CD4-positive, alpha-beta memory T cell (primary cell): ENCODE measurements at regions not wholly inside any gene's neighbourhood (a gene's known extent, or its start where the extent isn't known, plus 50 kb on each side); places are given as distances from the start of the nearest gene placed in this dataset.

ENCODE experiments used
- CTCF ChIA-PET: fragments of 350-600 bp; sonication (Branson Sonifier 250); formaldehyde crosslinking; loops from one replicate; lab custom pipeline; 2021; ENCODE audit warnings: inconsistent platforms; ENCODE audit not compliant: partially characterized antibody; lab: Charles Lee
- POLR2A ChIA-PET: fragments of 350-600 bp; sonication (Branson Sonifier 250); formaldehyde crosslinking; loops from one replicate; lab custom pipeline; 2021; ENCODE audit not compliant: partially characterized antibody; lab: Charles Lee
- DNase-seq, 5 donors: peaks; one replicate each; pipeline versions ENCODE4 v3.0.0 to v3.0.0-alpha.2; 2020 to 2022; ENCODE audit warnings: mixed read lengths in 1 of 5
- H3K27ac ChIP-seq: one replicate; pipeline ENCODE4 v1.7.0; 2013; ENCODE audit warnings: low read depth, low read length
- H3K27me3 ChIP-seq: 2 replicates; pipeline ENCODE4 v1.7.0; 2013; ENCODE audit warnings: mild to moderate bottlenecking, low read length, moderate library complexity; ENCODE audit not compliant: insufficient read depth
- H3K36me3 ChIP-seq: 2 replicates; pipeline ENCODE4 v1.7.0; 2013; ENCODE audit warnings: mild to moderate bottlenecking, low read length, moderate library complexity; ENCODE audit not compliant: insufficient read depth
- H3K4me1 ChIP-seq: 2 replicates; pipeline ENCODE4 v1.7.0; 2013; ENCODE audit warnings: mild to moderate bottlenecking, low read length, moderate library complexity; ENCODE audit not compliant: insufficient read depth
- H3K4me3 ChIP-seq, 2 donors: one replicate each; pipeline ENCODE4 v1.7.0; 2013; ENCODE audit warnings: low read length in 2 of 2, mild to moderate bottlenecking in 1 of 2
- H3K9me3 ChIP-seq, 2 donors: one replicate each; pipeline ENCODE4 v1.7.0; 2013; ENCODE audit warnings: low read length in 2 of 2, control low read depth in 1 of 2; ENCODE audit not compliant: control insufficient read depth in 1 of 2
- H3K27ac Mint-ChIP-seq, 7 donors: one replicate each; pipeline ENCODE4 v1.8.0; 2020 to 2021; ENCODE audit warnings: mixed read lengths in 7 of 7, mild to moderate bottlenecking in 6 of 7, inconsistent platforms in 3 of 7, moderate library complexity in 3 of 7
- H3K27me3 Mint-ChIP-seq, 2 donors: one replicate each; pipeline ENCODE4 v1.8.0; 2020 to 2021; ENCODE audit warnings: mixed read lengths in 2 of 2
- H3K36me3 Mint-ChIP-seq, 2 donors: one replicate each; pipeline ENCODE4 v1.8.0; 2020 to 2021; ENCODE audit warnings: mixed read lengths in 2 of 2, inconsistent platforms in 1 of 2, mild to moderate bottlenecking in 1 of 2
- H3K4me1 Mint-ChIP-seq, 4 donors: one replicate each; pipeline ENCODE4 v1.8.0; 2020 to 2021; ENCODE audit warnings: mixed read lengths in 4 of 4, mild to moderate bottlenecking in 1 of 4
- H3K4me3 Mint-ChIP-seq, 8 donors: one replicate each; pipeline ENCODE4 v1.8.0; 2020 to 2021; ENCODE audit warnings: mixed read lengths in 8 of 8, mild to moderate bottlenecking in 7 of 8, moderate library complexity in 6 of 8, inconsistent platforms in 3 of 8
- H3K9me3 Mint-ChIP-seq, 8 donors: one replicate each; pipeline ENCODE4 v1.8.0; 2020 to 2021; ENCODE audit warnings: mixed read lengths in 8 of 8, mild to moderate bottlenecking in 5 of 8, inconsistent platforms in 3 of 8, moderate library complexity in 1 of 8
- intact Hi-C: fragments of 100-400 bp; cut with micrococcal nuclease; formaldehyde crosslinking; loops from one replicate; pipeline ENCODE4 v1.15.1; 2023

GRCh38 chr13:68319384-68319783 lies 1089.2 kb upstream of the PCDH9 start:
- no peaks in the 10 kb centered on the region for H3K36me3 Mint-ChIP-seq
- POLR2A ChIA-PET = no interaction called here
- no peak overlapping the region for H3K4me3 Mint-ChIP-seq
- no peaks in the 10 kb centered on the region for H3K4me1 Mint-ChIP-seq
- Histone ChIP-seq H3K4me3 (no peak overlapping the region), H3K27ac (no peak overlapping the region), H3K9me3 (no peaks in the 10 kb centered on the region), H3K27me3 (no peaks in the 10 kb centered on the region), H3K36me3 (no peaks in the 10 kb centered on the region), H3K4me1 (no peaks in the 10 kb centered on the region)
- H3K27me3 Mint-ChIP-seq = no peaks in the 10 kb centered on the region
- peaks cover 5 to 51% (median 24%) of the 10 kb centered on the region in 8 donors for H3K9me3 Mint-ChIP-seq
- no peak overlapping the region for H3K27ac Mint-ChIP-seq
- DNase-seq = no peak
- intact Hi-C loops = no loop called here
- CTCF ChIA-PET = no interaction called here

- no peak overlapping the region for H3K27ac ChIP-seq
- no peaks in the 10 kb centered on the region for H3K4me1 ChIP-seq
- H3K36me3 ChIP-seq = no peaks in the 10 kb centered on the region
- H3K9me3 Mint-ChIP-seq = peaks cover 0 to 18% (median 9%) of the 10 kb centered on the region in 8 donors
- DNase-seq = no peak
- H3K36me3 Mint-ChIP-seq = no peaks in the 10 kb centered on the region
- H3K4me3 Mint-ChIP-seq = no peak overlapping the region
- no peaks in the 10 kb centered on the region for H3K4me1 Mint-ChIP-seq
- POLR2A ChIA-PET = no interaction called here
- H3K27me3 Mint-ChIP-seq = no peaks in the 10 kb centered on the region
- H3K4me3 ChIP-seq = no peak overlapping the region
- CTCF ChIA-PET = no interaction called here
- H3K27me3 ChIP-seq = no peaks in the 10 kb centered on the region
- intact Hi-C loops = no loop called here
- H3K27ac Mint-ChIP-seq = no peak overlapping the region
- no peaks in the 10 kb centered on the region for H3K9me3 ChIP-seq
Observed at GRCh38 chr13:68304286-68304893, 1074.3 kb upstream of the PCDH9 start.

DNA sequence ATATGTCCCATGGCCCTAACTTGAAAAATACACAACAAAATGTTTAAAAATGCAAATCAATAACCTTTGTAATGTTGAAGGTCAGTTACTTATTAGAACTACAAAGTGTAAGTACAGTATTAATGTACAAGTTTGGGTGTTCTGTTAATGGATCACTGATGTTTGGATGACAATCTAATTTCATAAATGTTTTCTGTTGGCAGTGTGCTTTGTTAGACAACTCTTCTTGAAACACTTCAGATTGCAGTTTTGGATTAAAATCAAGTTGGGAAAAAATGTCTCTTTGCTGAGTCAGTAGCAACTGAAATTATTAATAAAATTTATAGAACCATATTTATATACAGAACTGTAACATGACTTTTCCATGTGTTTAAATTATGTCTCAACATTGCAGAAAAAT lies 1063.5 kb upstream of the PCDH9 start:
- Mint-ChIP-seq H3K27ac (no peak overlapping the region), H3K27me3 (no peaks in the 10 kb centered on the region), H3K4me3 (no peak overlapping the region), H3K9me3 (peaks cover 0 to 13% (median 2%) of the 10 kb centered on the region in 8 donors), H3K36me3 (no peaks in the 10 kb centered on the region), H3K4me1 (no peaks in the 10 kb centered on the region)
- no peaks in the 10 kb centered on the region for H3K4me1 ChIP-seq
- intact Hi-C loops = no loop called here
- H3K36me3 ChIP-seq = no peaks in the 10 kb centered on the region
- H3K27ac ChIP-seq = no peak overlapping the region
- CTCF ChIA-PET = no interaction called here
- H3K27me3 ChIP-seq = no peaks in the 10 kb centered on the region
- no peaks in the 10 kb centered on the region for H3K9me3 ChIP-seq
- no peak for DNase-seq
- POLR2A ChIA-PET = no interaction called here
- H3K4me3 ChIP-seq = no peak overlapping the region

GRCh38 chr13:68292601-68293000 lies 1062.5 kb upstream of the PCDH9 start:
- H3K27me3 ChIP-seq = no peaks in the 10 kb centered on the region
- no peaks in the 10 kb centered on the region for H3K36me3 ChIP-seq
- H3K9me3 Mint-ChIP-seq = peaks cover 0 to 16% (median 2%) of the 10 kb centered on the region in 8 donors
- no peak overlapping the region for H3K27ac ChIP-seq
- CTCF ChIA-PET = no interaction called here
- no peaks in the 10 kb centered on the region for H3K36me3 Mint-ChIP-seq
- H3K27ac Mint-ChIP-seq = no peak overlapping the region
- H3K27me3 Mint-ChIP-seq = no peaks in the 10 kb centered on the region
- no peaks in the 10 kb centered on the region for H3K9me3 ChIP-seq
- POLR2A ChIA-PET = no interaction called here
- no peaks in the 10 kb centered on the region for H3K4me1 Mint-ChIP-seq
- H3K4me3 ChIP-seq = no peak overlapping the region
- H3K4me3 Mint-ChIP-seq = no peak overlapping the region
- H3K4me1 ChIP-seq = no peaks in the 10 kb centered on the region
- DNase-seq = no peak
- intact Hi-C loops = no loop called here

- no peaks in the 10 kb centered on the region for H3K9me3 ChIP-seq
- no peaks in the 10 kb centered on the region for H3K4me1 ChIP-seq
- H3K27me3 ChIP-seq = no peaks in the 10 kb centered on the region
- H3K36me3 Mint-ChIP-seq = no peaks in the 10 kb centered on the region
- H3K27ac Mint-ChIP-seq = no peak overlapping the region
- no peak overlapping the region for H3K4me3 ChIP-seq
- no peaks in the 10 kb centered on the region for H3K4me1 Mint-ChIP-seq
- DNase-seq = no peak
- peaks cover 0 to 12% (median 2%) of the 10 kb centered on the region in 8 donors for H3K9me3 Mint-ChIP-seq
- intact Hi-C loops = no loop called here
- ChIA-PET CTCF (no interaction called here), POLR2A (no interaction called here)
- no peak overlapping the region for H3K27ac ChIP-seq
- H3K4me3 Mint-ChIP-seq = no peak overlapping the region
- H3K36me3 ChIP-seq = no peaks in the 10 kb centered on the region
- no peaks in the 10 kb centered on the region for H3K27me3 Mint-ChIP-seq
Observed at GRCh38 chr13:68291595-68291994, 1061.5 kb upstream of the PCDH9 start.

DNA sequence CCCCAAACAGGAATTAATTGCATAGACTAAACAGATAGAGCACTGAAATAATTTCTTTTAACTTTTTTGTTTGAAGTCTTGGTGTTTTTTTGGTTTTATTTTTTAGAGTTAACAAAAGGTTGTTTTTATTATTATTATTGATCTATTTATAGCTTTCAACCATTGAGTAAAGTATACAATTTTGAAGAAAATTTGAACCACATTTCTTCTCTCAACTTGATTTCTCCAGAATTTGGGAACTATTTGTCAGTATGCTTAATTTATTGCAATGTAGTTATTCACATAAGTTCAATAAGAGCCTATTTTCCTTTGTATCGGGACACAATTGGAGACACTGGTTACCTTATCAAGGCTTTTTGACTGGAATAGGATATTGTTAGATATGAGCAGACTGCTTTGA lies 1045.6 kb upstream of the PCDH9 start:
- Mint-ChIP-seq H3K9me3 (peaks cover 11 to 38% (median 20%) of the 10 kb centered on the region in 8 donors), H3K36me3 (peaks cover 0 to 1% of the 10 kb centered on the region in 2 donors), H3K4me1 (no peaks in the 10 kb centered on the region), H3K27ac (no peak overlapping the region), H3K27me3 (no peaks in the 10 kb centered on the region), H3K4me3 (no peak overlapping the region)
- no peaks in the 10 kb centered on the region for H3K36me3 ChIP-seq
- no peak for DNase-seq
- CTCF ChIA-PET = no interaction called here
- H3K27me3 ChIP-seq = no peaks in the 10 kb centered on the region
- POLR2A ChIA-PET = no interaction called here
- H3K4me3 ChIP-seq = no peak overlapping the region
- peaks cover 0 to 7% of the 10 kb centered on the region in 2 donors for H3K9me3 ChIP-seq
- no peak overlapping the region for H3K27ac ChIP-seq
- H3K4me1 ChIP-seq = no peaks in the 10 kb centered on the region
- intact Hi-C loops = no loop called here

- POLR2A ChIA-PET = no interaction called here
Observed at GRCh38 chr13:68272652-68273051, 1042.5 kb upstream of the PCDH9 start.

More at GRCh38 chr13:68272652-68273051, 1042.5 kb upstream of the PCDH9 start:
- Histone ChIP-seq H3K4me3 (no peak overlapping the region), H3K36me3 (no peaks in the 10 kb centered on the region), H3K27ac (no peak overlapping the region), H3K27me3 (no peaks in the 10 kb centered on the region), H3K4me1 (no peaks in the 10 kb centered on the region), H3K9me3 (peaks cover 0 to 7% of the 10 kb centered on the region in 2 donors)
- Mint-ChIP-seq H3K9me3 (peaks cover 11 to 46% (median 21%) of the 10 kb centered on the region in 8 donors), H3K4me3 (no peak overlapping the region), H3K27me3 (no peaks in the 10 kb centered on the region), H3K27ac (no peak overlapping the region), H3K4me1 (no peaks in the 10 kb centered on the region), H3K36me3 (peaks cover 0 to 1% of the 10 kb centered on the region in 2 donors)
- no peak for DNase-seq
- intact Hi-C loops = no loop called here
- CTCF ChIA-PET = no interaction called here
